DND-41 (cell line): ENCODE measurements at regions not wholly inside any gene's neighbourhood (a gene's known extent, or its start where the extent isn't known, plus 50 kb on each side); places are given as distances from the start of the nearest gene placed in this dataset.

ENCODE experiments used
- CTCF ChIP-seq: IDR thresholded peaks from 2 replicates; pipeline ENCODE4 v1.5.1; 2012; ENCODE audit warnings: borderline replicate concordance, low read length, moderate library complexity, mild to moderate bottlenecking; ENCODE audit not compliant: poor library complexity, severe bottlenecking; ENCODE audit errors: extremely low read depth
- EZH2 ChIP-seq: IDR thresholded peaks from 3 replicates; pipeline ENCODE4 v1.6.1; 2012; ENCODE audit warnings: borderline replicate concordance, low read depth, mild to moderate bottlenecking, moderate library complexity, low read length, inconsistent platforms; ENCODE audit not compliant: severe bottlenecking

- TF ChIP-seq CTCF (no peak), EZH2 (no peak)
Observed at GRCh38 chr1:47521034-47521881, 83.4 kb downstream of the FOXD2 start.
